HG03139 (cell line): ENCODE measurements at regions not wholly inside any gene's neighbourhood (a gene's known extent, or its start where the extent isn't known, plus 50 kb on each side); places are given as distances from the start of the nearest gene placed in this dataset.
"Not testable (repeated sequence)": the region's sequence is repeated elsewhere in the genome, so short reads cannot be mapped to it uniquely, and the experiment has no call there.

Source experiments
- ATAC-seq: cut with Tn5 transposase; IDR thresholded peaks from one replicate; pipeline ENCODE4 v1.9.1; 2021; ENCODE audit not compliant: unreplicated experiment

- no peak for ATAC-seq
Measured at GRCh38 chrX:122004127-122004526, 956.7 kb downstream of the GLUD2 start.

- no peak for ATAC-seq
Measured at GRCh38 chrX:122026665-122027064, 979.3 kb downstream of the GLUD2 start.

GRCh38 chrX:122046226-122046625 lies 998.8 kb downstream of the GLUD2 start:
- no peak for ATAC-seq

GRCh38 chrX:122046815-122047214 lies 999.4 kb downstream of the GLUD2 start:
- ATAC-seq = no peak

- no peak for ATAC-seq
Measured at GRCh38 chrX:122047261-122047660, 999.9 kb downstream of the GLUD2 start.

GRCh38 chrX:122055460-122055859 lies 1008.0 kb downstream of the GLUD2 start:
- no peak for ATAC-seq

- no peak for ATAC-seq
Measured at GRCh38 chrX:122055979-122056715, 1008.7 kb downstream of the GLUD2 start.

- ATAC-seq = no peak
Measured at GRCh38 chrX:122076241-122076640, 1028.8 kb downstream of the GLUD2 start.

- no peak for ATAC-seq
Measured at GRCh38 chrX:122078079-122078478, 1030.7 kb downstream of the GLUD2 start.

GRCh38 chrX:122087341-122087740 lies 1039.9 kb downstream of the GLUD2 start:
- no peak for ATAC-seq

GRCh38 chrX:122091571-122091970 lies 1044.2 kb downstream of the GLUD2 start:
- no peak for ATAC-seq

- no peak for ATAC-seq
Measured at GRCh38 chrX:122092360-122092759, 1045.0 kb downstream of the GLUD2 start.

- ATAC-seq = no peak
Measured at GRCh38 chrX:122092978-122093377, 1045.6 kb downstream of the GLUD2 start.

GRCh38 chrX:122094611-122095010 lies 1047.2 kb downstream of the GLUD2 start:
- no peak for ATAC-seq

GRCh38 chrX:122113376-122113775 lies 1066.0 kb downstream of the GLUD2 start:
- no peak for ATAC-seq

GRCh38 chrX:122113896-122114295 lies 1066.5 kb downstream of the GLUD2 start:
- ATAC-seq = no peak

- ATAC-seq = no peak
Measured at GRCh38 chrX:122115604-122116003, 1068.2 kb downstream of the GLUD2 start.

- no peak for ATAC-seq
Measured at GRCh38 chrX:122119361-122119760, 1064.7 kb upstream of the GRIA3 start.

GRCh38 chrX:122122274-122122673 lies 1061.8 kb upstream of the GRIA3 start:
- no peak for ATAC-seq

- ATAC-seq = no peak
Measured at GRCh38 chrX:122133478-122133877, 1050.6 kb upstream of the GRIA3 start.

- no peak for ATAC-seq
Measured at GRCh38 chrX:122134291-122134690, 1049.8 kb upstream of the GRIA3 start.

- ATAC-seq = no peak
Measured at GRCh38 chrX:122135070-122135469, 1049.0 kb upstream of the GRIA3 start.

- not testable (repeated sequence) for ATAC-seq
Measured at GRCh38 chrX:122140219-122140618, 1043.9 kb upstream of the GRIA3 start.
